Neural cell (in vitro differentiated cells): ENCODE measurements at regions not wholly inside any gene's neighbourhood (a gene's known extent, or its start where the extent isn't known, plus 50 kb on each side); places are given as distances from the start of the nearest gene placed in this dataset.

Experiments used
- EP300 ChIP-seq: fragments of 450-650 bp; conservative IDR thresholded peaks from 2 replicates; pipeline ENCODE4 v1.6.1; 2014; ENCODE audit warnings: antibody characterized with exemption, mild to moderate bottlenecking, moderate library complexity; ENCODE audit not compliant: poor library complexity, severe bottlenecking
- EZH2 ChIP-seq: fragments of 200-600, 300-800 bp; shearing (Covaris generic), sonication (generic); IDR thresholded peaks from 2 replicates; pipeline ENCODE4 v1.6.1; 2014; ENCODE audit warnings: antibody characterized with exemption, low read length, borderline replicate concordance, mild to moderate bottlenecking; ENCODE audit not compliant: insufficient read depth, poor library complexity, severe bottlenecking
- MXI1 ChIP-seq: fragments of 450-650 bp; conservative IDR thresholded peaks from 2 replicates; pipeline ENCODE4 v1.6.1; 2014; ENCODE audit warnings: antibody characterized with exemption, mild to moderate bottlenecking; ENCODE audit not compliant: poor library complexity, severe bottlenecking
- POLR2AphosphoS5 ChIP-seq: IDR thresholded peaks from 2 replicates; pipeline ENCODE4 v1.6.1; 2012
- RAD21 ChIP-seq: fragments of 450-650 bp; conservative IDR thresholded peaks from 2 replicates; pipeline ENCODE4 v1.6.1; 2014; ENCODE audit warnings: antibody characterized with exemption, mild to moderate bottlenecking, moderate library complexity
- SMC3 ChIP-seq: fragments of 450-650 bp; conservative IDR thresholded peaks from 2 replicates; pipeline ENCODE4 v1.6.1; 2014; ENCODE audit warnings: antibody characterized with exemption, mild to moderate bottlenecking, moderate library complexity; ENCODE audit not compliant: poor library complexity
- TAF1 ChIP-seq: IDR thresholded peaks from 2 replicates; pipeline ENCODE4 v1.6.1; 2012; ENCODE audit warnings: low read depth
- TF ChIP-seq, protein P1 (sequence below): fragments of 450-650 bp; IDR thresholded peaks from 2 replicates; pipeline ENCODE4 v1.5.1; 2014; ENCODE audit warnings: antibody characterized with exemption, mild to moderate bottlenecking, moderate library complexity; ENCODE audit not compliant: poor library complexity, severe bottlenecking
- TF ChIP-seq, protein P2 (sequence below): IDR thresholded peaks from 2 replicates; pipeline ENCODE4 v1.6.1; 2012; ENCODE audit warnings: borderline replicate concordance

DNA sequence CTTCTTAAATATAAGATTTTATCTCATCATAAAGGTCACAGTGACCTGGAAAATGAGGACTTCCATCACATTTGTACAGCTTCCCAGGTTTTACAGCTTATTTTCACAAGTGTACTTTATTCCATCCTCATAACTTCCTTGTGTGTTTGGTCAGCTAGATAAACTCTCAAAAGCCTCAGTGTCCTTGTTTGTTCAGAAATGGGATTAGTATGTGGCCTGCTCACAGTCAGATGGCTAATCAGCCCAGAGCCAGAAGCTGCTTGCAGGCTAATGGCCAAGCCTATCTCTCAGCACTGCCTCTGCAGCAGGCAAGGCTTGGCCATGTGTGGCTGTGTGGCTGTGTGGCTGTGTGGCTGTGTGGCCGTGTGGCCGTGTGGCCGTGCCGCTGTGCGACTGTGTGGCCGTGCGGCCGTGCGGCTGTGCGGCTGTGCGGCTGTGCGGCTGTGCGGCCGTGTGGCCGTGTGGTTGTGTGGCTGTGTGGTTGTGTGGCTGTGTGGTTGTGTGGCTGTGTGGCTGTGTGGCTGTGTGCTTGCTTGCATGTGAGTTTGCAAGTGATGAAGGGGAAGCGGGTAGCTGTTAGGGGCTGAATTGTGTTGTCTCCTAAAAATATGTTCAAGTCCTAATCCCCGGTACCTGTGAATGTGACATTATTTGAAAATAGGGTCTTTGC lies 233.0 kb upstream of the TNP1 start:
- no peak for TF ChIP-seq POLR2AphosphoS5
- TF ChIP-seq, protein P1, sequence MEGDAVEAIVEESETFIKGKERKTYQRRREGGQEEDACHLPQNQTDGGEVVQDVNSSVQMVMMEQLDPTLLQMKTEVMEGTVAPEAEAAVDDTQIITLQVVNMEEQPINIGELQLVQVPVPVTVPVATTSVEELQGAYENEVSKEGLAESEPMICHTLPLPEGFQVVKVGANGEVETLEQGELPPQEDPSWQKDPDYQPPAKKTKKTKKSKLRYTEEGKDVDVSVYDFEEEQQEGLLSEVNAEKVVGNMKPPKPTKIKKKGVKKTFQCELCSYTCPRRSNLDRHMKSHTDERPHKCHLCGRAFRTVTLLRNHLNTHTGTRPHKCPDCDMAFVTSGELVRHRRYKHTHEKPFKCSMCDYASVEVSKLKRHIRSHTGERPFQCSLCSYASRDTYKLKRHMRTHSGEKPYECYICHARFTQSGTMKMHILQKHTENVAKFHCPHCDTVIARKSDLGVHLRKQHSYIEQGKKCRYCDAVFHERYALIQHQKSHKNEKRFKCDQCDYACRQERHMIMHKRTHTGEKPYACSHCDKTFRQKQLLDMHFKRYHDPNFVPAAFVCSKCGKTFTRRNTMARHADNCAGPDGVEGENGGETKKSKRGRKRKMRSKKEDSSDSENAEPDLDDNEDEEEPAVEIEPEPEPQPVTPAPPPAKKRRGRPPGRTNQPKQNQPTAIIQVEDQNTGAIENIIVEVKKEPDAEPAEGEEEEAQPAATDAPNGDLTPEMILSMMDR: no peak
- no peak for TF ChIP-seq EZH2
- TF ChIP-seq TAF1: no peak
- TF ChIP-seq MXI1: no peak
- no peak for TF ChIP-seq RAD21
- TF ChIP-seq, protein P2, sequence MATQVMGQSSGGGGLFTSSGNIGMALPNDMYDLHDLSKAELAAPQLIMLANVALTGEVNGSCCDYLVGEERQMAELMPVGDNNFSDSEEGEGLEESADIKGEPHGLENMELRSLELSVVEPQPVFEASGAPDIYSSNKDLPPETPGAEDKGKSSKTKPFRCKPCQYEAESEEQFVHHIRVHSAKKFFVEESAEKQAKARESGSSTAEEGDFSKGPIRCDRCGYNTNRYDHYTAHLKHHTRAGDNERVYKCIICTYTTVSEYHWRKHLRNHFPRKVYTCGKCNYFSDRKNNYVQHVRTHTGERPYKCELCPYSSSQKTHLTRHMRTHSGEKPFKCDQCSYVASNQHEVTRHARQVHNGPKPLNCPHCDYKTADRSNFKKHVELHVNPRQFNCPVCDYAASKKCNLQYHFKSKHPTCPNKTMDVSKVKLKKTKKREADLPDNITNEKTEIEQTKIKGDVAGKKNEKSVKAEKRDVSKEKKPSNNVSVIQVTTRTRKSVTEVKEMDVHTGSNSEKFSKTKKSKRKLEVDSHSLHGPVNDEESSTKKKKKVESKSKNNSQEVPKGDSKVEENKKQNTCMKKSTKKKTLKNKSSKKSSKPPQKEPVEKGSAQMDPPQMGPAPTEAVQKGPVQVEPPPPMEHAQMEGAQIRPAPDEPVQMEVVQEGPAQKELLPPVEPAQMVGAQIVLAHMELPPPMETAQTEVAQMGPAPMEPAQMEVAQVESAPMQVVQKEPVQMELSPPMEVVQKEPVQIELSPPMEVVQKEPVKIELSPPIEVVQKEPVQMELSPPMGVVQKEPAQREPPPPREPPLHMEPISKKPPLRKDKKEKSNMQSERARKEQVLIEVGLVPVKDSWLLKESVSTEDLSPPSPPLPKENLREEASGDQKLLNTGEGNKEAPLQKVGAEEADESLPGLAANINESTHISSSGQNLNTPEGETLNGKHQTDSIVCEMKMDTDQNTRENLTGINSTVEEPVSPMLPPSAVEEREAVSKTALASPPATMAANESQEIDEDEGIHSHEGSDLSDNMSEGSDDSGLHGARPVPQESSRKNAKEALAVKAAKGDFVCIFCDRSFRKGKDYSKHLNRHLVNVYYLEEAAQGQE: no peak
- no peak for TF ChIP-seq SMC3
- TF ChIP-seq EP300: no peak
